ENCODE measurements at regions not wholly inside any gene's neighbourhood (a gene's known extent, or its start where the extent isn't known, plus 50 kb on each side); places are given as distances from the start of the nearest gene placed in this dataset.

- TF ChIP-seq CTCF (IDR thresholded peaks at IDR 0.05; ENCODE audit: low read length, missing control alignments), result no peak
- no peak for DNase-seq (ENCODE audit: low read depth)
- H3K4me3 ChIP-seq (replicated peaks; ENCODE audit: low read depth, low read length), result no peak overlapping the region
Measured at GRCh38 chr4:138409670-138410069, 167.5 kb upstream of the SLC7A11 start.

- H3K4me3 ChIP-seq (replicated peaks; ENCODE audit: low read depth, low read length), result no peak overlapping the region
- DNase-seq (ENCODE audit: low read depth), result no peak
- TF ChIP-seq CTCF (IDR thresholded peaks at IDR 0.05; ENCODE audit: low read length, missing control alignments), result no peak
Measured at GRCh38 chr4:138408758-138409157, 166.6 kb upstream of the SLC7A11 start.

- DNase-seq (ENCODE audit: low read depth), result no peak
- H3K4me3 ChIP-seq (replicated peaks; ENCODE audit: low read depth, low read length), result no peak overlapping the region
- no peak for TF ChIP-seq CTCF (IDR thresholded peaks at IDR 0.05; ENCODE audit: low read length, missing control alignments)
Measured at GRCh38 chr4:138407329-138407728, 165.2 kb upstream of the SLC7A11 start.

- peak; percentile 18 for DNase-seq (ENCODE audit: low read depth)
- no peak overlapping the region for H3K4me3 ChIP-seq (replicated peaks; ENCODE audit: low read depth, low read length)
- TF ChIP-seq CTCF (IDR thresholded peaks at IDR 0.05; ENCODE audit: low read length, missing control alignments), result no peak
Measured at GRCh38 chr4:138406876-138407275, 164.7 kb upstream of the SLC7A11 start.

- H3K4me3 ChIP-seq (replicated peaks; ENCODE audit: low read depth, low read length), result no peak overlapping the region
- TF ChIP-seq CTCF (IDR thresholded peaks at IDR 0.05; ENCODE audit: low read length, missing control alignments), result no peak
- peak; percentile 77 for DNase-seq (ENCODE audit: low read depth)
Measured at GRCh38 chr4:138405934-138406567, 163.9 kb upstream of the SLC7A11 start.

- no peak overlapping the region for H3K4me3 ChIP-seq (replicated peaks; ENCODE audit: low read depth, low read length)
- DNase-seq (ENCODE audit: low read depth), result peak; percentile 12
- TF ChIP-seq CTCF (IDR thresholded peaks at IDR 0.05; ENCODE audit: low read length, missing control alignments), result no peak
Measured at GRCh38 chr4:138405466-138405891, 163.3 kb upstream of the SLC7A11 start.

- TF ChIP-seq CTCF (IDR thresholded peaks at IDR 0.05; ENCODE audit: low read length, missing control alignments), result no peak
- H3K4me3 ChIP-seq (replicated peaks; ENCODE audit: low read depth, low read length), result no peak overlapping the region
- DNase-seq (ENCODE audit: low read depth), result no peak
Measured at GRCh38 chr4:138404801-138405200, 162.7 kb upstream of the SLC7A11 start.

Measured in fibroblast of pulmonary artery (primary cell).